ENCODE measurements at regions not wholly inside any gene's neighbourhood (a gene's known extent, or its start where the extent isn't known, plus 50 kb on each side); places are given as distances from the start of the nearest gene placed in this dataset.

DNA sequence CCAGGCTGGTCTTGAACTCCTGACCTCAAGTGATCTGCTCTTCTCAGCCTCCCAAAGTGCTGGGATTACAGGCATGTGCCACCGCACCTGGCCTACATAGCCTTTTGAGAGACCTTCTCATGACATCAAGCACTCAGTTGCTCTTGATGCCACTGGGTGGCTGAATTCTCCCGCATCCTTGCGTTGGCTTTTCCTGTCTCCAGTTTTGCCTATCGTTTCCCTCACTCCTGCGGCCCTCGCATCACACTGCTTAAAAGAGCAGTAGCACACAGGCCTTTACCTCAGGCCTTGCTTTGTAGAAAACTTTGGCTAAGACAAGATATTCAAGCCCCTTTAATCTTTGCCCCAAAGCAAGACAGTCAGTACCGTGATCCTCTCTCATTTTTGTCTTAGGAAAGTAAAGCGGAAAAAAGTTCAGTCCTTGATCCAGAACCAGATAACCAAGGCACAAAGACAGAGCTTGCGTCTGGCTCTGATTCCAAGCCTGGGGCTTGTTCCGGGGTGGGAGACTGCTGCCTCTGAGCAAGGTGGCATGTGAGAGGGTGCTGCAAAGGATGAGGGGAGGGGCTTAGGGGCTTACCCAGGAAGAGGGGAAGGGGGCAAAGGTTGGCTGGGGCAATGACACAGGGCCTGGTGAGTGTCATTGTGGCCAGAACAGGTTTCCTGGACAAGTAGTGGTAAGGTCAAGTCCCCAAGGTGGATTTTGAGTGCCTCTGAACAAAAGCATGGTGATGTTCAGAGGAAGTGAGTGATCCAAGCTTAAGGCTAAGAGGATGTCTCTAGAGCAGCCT, 175.0 kb upstream of the TLE3 start (continued):
- TF ChIP-seq, protein P1, sequence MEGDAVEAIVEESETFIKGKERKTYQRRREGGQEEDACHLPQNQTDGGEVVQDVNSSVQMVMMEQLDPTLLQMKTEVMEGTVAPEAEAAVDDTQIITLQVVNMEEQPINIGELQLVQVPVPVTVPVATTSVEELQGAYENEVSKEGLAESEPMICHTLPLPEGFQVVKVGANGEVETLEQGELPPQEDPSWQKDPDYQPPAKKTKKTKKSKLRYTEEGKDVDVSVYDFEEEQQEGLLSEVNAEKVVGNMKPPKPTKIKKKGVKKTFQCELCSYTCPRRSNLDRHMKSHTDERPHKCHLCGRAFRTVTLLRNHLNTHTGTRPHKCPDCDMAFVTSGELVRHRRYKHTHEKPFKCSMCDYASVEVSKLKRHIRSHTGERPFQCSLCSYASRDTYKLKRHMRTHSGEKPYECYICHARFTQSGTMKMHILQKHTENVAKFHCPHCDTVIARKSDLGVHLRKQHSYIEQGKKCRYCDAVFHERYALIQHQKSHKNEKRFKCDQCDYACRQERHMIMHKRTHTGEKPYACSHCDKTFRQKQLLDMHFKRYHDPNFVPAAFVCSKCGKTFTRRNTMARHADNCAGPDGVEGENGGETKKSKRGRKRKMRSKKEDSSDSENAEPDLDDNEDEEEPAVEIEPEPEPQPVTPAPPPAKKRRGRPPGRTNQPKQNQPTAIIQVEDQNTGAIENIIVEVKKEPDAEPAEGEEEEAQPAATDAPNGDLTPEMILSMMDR (IDR thresholded peaks at IDR 0.05 in 2 of 3, conservative IDR thresholded peaks at IDR 0.05 in 1 of 3; ENCODE audit: borderline replicate concordance in 1 of 3, insufficient read depth in 1 of 3, low read depth in 2 of 3, low read length in 2 of 3), result no peak
- TF ChIP-seq, protein P2, sequence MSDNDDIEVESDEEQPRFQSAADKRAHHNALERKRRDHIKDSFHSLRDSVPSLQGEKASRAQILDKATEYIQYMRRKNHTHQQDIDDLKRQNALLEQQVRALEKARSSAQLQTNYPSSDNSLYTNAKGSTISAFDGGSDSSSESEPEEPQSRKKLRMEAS (IDR thresholded peaks at IDR 0.05), result no peak
- TF ChIP-seq SIN3A (IDR thresholded peaks at IDR 0.05; ENCODE audit: low read depth) (no peak), CBX3 (IDR thresholded peaks at IDR 0.05; ENCODE audit: low read depth) (no peak), EZH2phosphoT487 (IDR thresholded peaks at IDR 0.05; ENCODE audit: borderline replicate concordance) (no peak)

DNA sequence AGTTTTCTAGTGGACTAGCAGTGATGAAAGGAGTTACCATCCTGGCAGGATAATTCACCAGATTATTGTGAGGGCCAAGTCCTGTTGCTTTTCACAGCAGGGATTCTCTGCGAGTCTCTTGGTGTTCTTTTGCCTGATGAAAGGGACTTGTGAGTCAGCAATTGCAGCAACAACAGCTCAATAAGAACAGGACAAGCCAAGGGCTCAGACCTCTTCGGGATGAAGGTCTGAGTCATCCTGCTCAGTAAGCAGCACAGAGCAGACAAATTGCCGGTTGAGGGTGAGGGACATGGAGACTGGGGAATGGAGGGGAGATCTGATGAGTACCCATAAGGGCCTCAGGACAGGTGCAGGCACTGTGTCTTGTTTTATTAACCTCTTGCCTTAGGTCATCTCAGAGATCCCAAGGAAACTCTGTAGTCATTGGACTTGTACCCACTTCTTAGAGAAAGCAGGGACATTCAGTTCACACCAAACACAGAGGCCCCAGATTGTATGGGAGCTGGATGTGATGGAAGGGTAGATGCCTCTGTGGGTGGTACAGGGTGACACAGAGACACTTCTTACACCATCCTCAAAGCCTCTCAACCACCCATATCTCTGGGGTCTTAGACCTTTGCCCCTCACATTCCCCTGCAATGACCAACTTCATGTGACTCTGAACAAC, 173.8 kb upstream of the TLE3 start:
- no peaks in the 10 kb centered on the region for H3K9me2 ChIP-seq (ENCODE audit: insufficient read depth)
- no peak overlapping the region for H3K27ac ChIP-seq (ENCODE audit: low read depth, low read length)
- no peaks in the 10 kb centered on the region for H3K36me3 ChIP-seq (ENCODE audit: control insufficient read depth in 1 of 2, insufficient read depth in 2 of 2, low read length in 2 of 2)
- peak; percentile 92 for DNase-seq (ENCODE audit: low read depth, low spot score)
- peak overlapping the region in 1 of 2 experiments; percentile 5; a peak in 1 of 4 replicates for H3K4me3 ChIP-seq (replicated peaks in 1 of 2; ENCODE audit: low read depth in 1 of 2, low read length in 2 of 2)
- CTCF ChIA-PET, result no interaction called here
- no peak overlapping the region for H3K9ac ChIP-seq (ENCODE audit: low read length)
- RAD21 ChIA-PET (ENCODE audit: low non-redundant PET in 1 of 2, low total read pairs in 2 of 2, uncharacterized antibody in 2 of 2, unreplicated experiment in 2 of 2), result interaction anchor here in 1 of 2 experiments (0.6 to 0.8 kb wide), 2 partner anchors 48 to 802 kb away, joined by 4 to 7 read pairs; no protein-coding TSS in a partner anchor
- peak; percentile 96 for ATAC-seq
- no peaks in the 10 kb centered on the region for H3K9me3 ChIP-seq (ENCODE audit: control insufficient read depth in 1 of 2, insufficient read depth in 1 of 2, low read depth in 1 of 2, low read length in 2 of 2)
- intact Hi-C loops (cut with micrococcal nuclease), result no loop called here
- POLR2A ChIA-PET, result interaction anchor here (0.6 kb wide), 1 partner anchor 1847 kb away, joined by 4 read pairs; the partner anchor contains the start of gene SENP8
- H4K20me1 ChIP-seq (ENCODE audit: insufficient read depth), result no peaks in the 10 kb centered on the region
- H3K79me2 ChIP-seq (ENCODE audit: insufficient read depth, low read length), result no peaks in the 10 kb centered on the region
- no TSS peak for BruUV-seq (replicated peaks)
- H3K4me1 ChIP-seq (ENCODE audit: control insufficient read depth in 1 of 2, insufficient read depth in 2 of 2, low read length in 2 of 2), result peaks cover 16 to 43% of the 10 kb centered on the region in 2 experiments
- H3K4me2 ChIP-seq (ENCODE audit: low read length), result peak overlapping the region; percentile 54
- H3K27me3 ChIP-seq (ENCODE audit: insufficient read depth, low read length), result peaks cover 35% of the 10 kb centered on the region; the same call in 1 of the 2 replicates
- H2AFZ ChIP-seq (ENCODE audit: low read depth, low read length, poor library complexity, severe bottlenecking), result no peak overlapping the region
- no peak for TF ChIP-seq ZFX (IDR thresholded peaks at IDR 0.05)
- TF ChIP-seq YY1 (IDR thresholded peaks at IDR 0.05; ENCODE audit: extremely low read depth, insufficient replicate concordance, low read depth, low read length), result no peak
- TF ChIP-seq, protein P3, sequence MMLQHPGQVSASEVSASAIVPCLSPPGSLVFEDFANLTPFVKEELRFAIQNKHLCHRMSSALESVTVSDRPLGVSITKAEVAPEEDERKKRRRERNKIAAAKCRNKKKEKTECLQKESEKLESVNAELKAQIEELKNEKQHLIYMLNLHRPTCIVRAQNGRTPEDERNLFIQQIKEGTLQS (IDR thresholded peaks at IDR 0.05), result no peak
- no peak for TF ChIP-seq EZH2 (IDR thresholded peaks at IDR 0.05)
- TF ChIP-seq CEBPB (IDR thresholded peaks at IDR 0.05; ENCODE audit: low read depth), result peak; percentile 93
- no peak for TF ChIP-seq EGR1 (IDR thresholded peaks at IDR 0.05; ENCODE audit: low read depth)
- TF ChIP-seq SRF (IDR thresholded peaks at IDR 0.05; ENCODE audit: low read depth), result no peak
- 0 out of 2 replicates have a peak, but pooled peaks have one; percentile 13 for TF ChIP-seq RAD21 (IDR thresholded peaks at IDR 0.05; ENCODE audit: low read depth)
- TF ChIP-seq, protein P2 (IDR thresholded peaks at IDR 0.05), result peak; percentile 56; the same call in 1 of the 2 replicates
- peak; percentile 85 for TF ChIP-seq FOSL1 (IDR thresholded peaks at IDR 0.05; ENCODE audit: low read depth)
- peak; percentile 35; the same call in 1 of the 2 replicates for TF ChIP-seq POLR2AphosphoS5 (IDR thresholded peaks at IDR 0.05; ENCODE audit: low read depth, low read length)
- TF ChIP-seq ZNF274 (IDR thresholded peaks at IDR 0.05; ENCODE audit: low read depth, low read length), result no peak
- TF ChIP-seq ELF1 (IDR thresholded peaks at IDR 0.05; ENCODE audit: borderline replicate concordance, low read depth), result no peak
- TF ChIP-seq, protein P4, sequence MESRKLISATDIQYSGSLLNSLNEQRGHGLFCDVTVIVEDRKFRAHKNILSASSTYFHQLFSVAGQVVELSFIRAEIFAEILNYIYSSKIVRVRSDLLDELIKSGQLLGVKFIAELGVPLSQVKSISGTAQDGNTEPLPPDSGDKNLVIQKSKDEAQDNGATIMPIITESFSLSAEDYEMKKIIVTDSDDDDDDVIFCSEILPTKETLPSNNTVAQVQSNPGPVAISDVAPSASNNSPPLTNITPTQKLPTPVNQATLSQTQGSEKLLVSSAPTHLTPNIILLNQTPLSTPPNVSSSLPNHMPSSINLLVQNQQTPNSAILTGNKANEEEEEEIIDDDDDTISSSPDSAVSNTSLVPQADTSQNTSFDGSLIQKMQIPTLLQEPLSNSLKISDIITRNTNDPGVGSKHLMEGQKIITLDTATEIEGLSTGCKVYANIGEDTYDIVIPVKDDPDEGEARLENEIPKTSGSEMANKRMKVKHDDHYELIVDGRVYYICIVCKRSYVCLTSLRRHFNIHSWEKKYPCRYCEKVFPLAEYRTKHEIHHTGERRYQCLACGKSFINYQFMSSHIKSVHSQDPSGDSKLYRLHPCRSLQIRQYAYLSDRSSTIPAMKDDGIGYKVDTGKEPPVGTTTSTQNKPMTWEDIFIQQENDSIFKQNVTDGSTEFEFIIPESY (IDR thresholded peaks at IDR 0.05; ENCODE audit: extremely low read depth, insufficient replicate concordance, low read length), result no peak
- TF ChIP-seq SP1 (IDR thresholded peaks at IDR 0.05; ENCODE audit: low read depth), result peak; percentile 84
